Adrenal gland (tissue), 9 donors: ENCODE measurements at regions not wholly inside any gene's neighbourhood (a gene's known extent, or its start where the extent isn't known, plus 50 kb on each side); places are given as distances from the start of the nearest gene placed in this dataset.

ENCODE experiments used
- DNase-seq, 7 donors: peaks; one replicate each; pipeline ENCODE4 v3.0.0-alpha.2; 2019 to 2020
- H3K27ac ChIP-seq, 5 donors: fragments of 200-600 bp; sonication (generic) in 4 of 5; 1 replicate in 3 of 5; 2 replicates in 2 of 5; pipeline versions ENCODE4 v1.5.1 to v1.8.0; 2016 to 2020; ENCODE audit warnings: mild to moderate bottlenecking in 1 of 5
- H3K27me3 ChIP-seq: fragments of 200-600 bp; 2 replicates; pipeline ENCODE4 v1.8.0; 2021
- H3K36me3 ChIP-seq, 2 donors: fragments of 200-600 bp; replicated peaks in 1 of 2; 1 replicate in 1 of 2; 2 replicates in 1 of 2; pipeline versions ENCODE4 v1.5.1 to v1.8.0; 2018 to 2022
- H3K4me1 ChIP-seq, 2 donors: fragments of 200-600 bp; replicated peaks in 1 of 2; 1 replicate in 1 of 2; 2 replicates in 1 of 2; pipeline versions ENCODE4 v1.5.1 to v1.8.0; 2018 to 2021
- H3K4me3 ChIP-seq, 4 donors: fragments of 200-600 bp; sonication (generic) in 3 of 4; one replicate each; pipeline ENCODE4 v1.5.1; 2016 to 2018
- H3K9me3 ChIP-seq, 3 donors: fragments of 200-600 bp; sonication (generic) in 1 of 3; replicated peaks in 1 of 3; 1 replicate in 2 of 3; 2 replicates in 1 of 3; pipeline versions ENCODE4 v1.5.1 to v1.8.0; 2016 to 2021
- POLR2A ChIP-seq, 2 donors: fragments of 450-650 bp; IDR thresholded peaks; one replicate each; pipeline ENCODE4 v1.6.1; 2017; ENCODE audit warnings: antibody characterized with exemption in 2 of 2, mild to moderate bottlenecking in 2 of 2, moderate library complexity in 1 of 2
- WGBS, 4 donors: extraction: QIAGEN DNeasy Blood & Tissue Kit in 2 of 4; methylation state at CpG; one replicate each; pipeline versions ENCODE4 v1.1.5 to v1.1.7; 2013 to 2017; 5-methylcytosine and 5-hydroxymethylcytosine counted together
- intact Hi-C, 2 donors: fragments of 100-400 bp; cut with DNase I; formaldehyde crosslinking; loops; one replicate each; pipeline versions ENCODE4 v1.14.1 to v1.15.0; 2022 to 2023
- TF ChIP-seq, protein P1 (sequence below), 6 experiments: fragments of 450-650 bp in 4 of 6; fragments of 200-600 bp in 2 of 6; sonication (generic) in 1 of 6; IDR thresholded peaks; 1 replicate in 5 of 6; 2 replicates in 1 of 6; pipeline versions ENCODE4 v1.5.1 to v1.8.0; 2016 to 2021; ENCODE audit warnings: antibody characterized with exemption in 6 of 6, mild to moderate bottlenecking in 2 of 6, moderate library complexity in 1 of 6
- donor health status: healthy with polysubstance abuse.
- donor health status: Bipolar disorder and iron deficiency.
- donor health status: DM: yes; HTN: yes; CAD: no.
- donor health status: DM: no; HTN: no; CAD: no.
- donor health status: DM: no; HTN: no; CAD: no.

DNA sequence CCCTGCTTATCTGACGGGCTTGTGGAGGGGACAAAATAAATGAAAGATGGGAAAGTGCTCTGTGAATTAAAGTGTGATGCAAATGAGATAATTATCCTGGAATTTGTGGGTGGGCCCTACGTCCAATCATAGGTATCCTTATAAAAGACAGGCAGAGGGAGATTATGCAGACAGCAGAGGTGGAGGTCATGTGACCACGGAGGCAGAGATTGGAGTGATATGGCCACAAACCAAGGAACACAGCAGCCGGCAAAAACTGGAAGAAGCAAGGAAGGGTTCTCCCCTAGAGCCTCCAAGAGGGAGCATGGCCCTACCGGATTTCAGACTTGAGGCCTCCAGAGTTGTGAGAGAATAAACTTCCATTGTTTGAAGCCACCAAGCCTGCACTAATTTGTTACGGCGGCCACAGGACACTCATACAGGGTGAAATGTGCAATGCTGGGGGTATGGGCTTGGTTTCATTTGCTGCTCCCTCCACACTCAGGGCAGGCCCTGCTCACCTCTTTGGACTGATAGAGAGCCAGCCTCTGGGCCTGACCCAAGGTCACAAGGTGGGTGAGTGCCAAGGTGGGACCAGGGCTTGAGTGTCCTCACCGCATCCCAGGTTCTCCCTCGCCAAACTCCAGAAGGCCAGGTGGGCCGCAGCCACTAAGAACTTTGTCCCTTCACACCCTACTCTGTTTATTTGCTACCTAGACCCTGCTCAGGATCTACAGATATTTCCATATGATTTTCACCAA, 149.6 kb upstream of the TNRC6C start:
- WGBS, 4 donors, result 89 to 95% (median 91%) methylated on average over 10 of the region's 10 CpGs
- intact Hi-C loops, result no loop called here
- no peak overlapping the region for H3K27ac ChIP-seq
- no peaks in the 10 kb centered on the region for H3K9me3 ChIP-seq
- no peak for DNase-seq
- H3K4me3 ChIP-seq, result no peak overlapping the region
- no peak for TF ChIP-seq POLR2A (IDR thresholded peaks at IDR 0.05)
- TF ChIP-seq, protein P1, sequence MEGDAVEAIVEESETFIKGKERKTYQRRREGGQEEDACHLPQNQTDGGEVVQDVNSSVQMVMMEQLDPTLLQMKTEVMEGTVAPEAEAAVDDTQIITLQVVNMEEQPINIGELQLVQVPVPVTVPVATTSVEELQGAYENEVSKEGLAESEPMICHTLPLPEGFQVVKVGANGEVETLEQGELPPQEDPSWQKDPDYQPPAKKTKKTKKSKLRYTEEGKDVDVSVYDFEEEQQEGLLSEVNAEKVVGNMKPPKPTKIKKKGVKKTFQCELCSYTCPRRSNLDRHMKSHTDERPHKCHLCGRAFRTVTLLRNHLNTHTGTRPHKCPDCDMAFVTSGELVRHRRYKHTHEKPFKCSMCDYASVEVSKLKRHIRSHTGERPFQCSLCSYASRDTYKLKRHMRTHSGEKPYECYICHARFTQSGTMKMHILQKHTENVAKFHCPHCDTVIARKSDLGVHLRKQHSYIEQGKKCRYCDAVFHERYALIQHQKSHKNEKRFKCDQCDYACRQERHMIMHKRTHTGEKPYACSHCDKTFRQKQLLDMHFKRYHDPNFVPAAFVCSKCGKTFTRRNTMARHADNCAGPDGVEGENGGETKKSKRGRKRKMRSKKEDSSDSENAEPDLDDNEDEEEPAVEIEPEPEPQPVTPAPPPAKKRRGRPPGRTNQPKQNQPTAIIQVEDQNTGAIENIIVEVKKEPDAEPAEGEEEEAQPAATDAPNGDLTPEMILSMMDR (IDR thresholded peaks at IDR 0.05), result no peak
- H3K36me3 ChIP-seq, result no peaks in the 10 kb centered on the region
- H3K4me1 ChIP-seq, result peaks cover 0 to 12% of the 10 kb centered on the region in 2 donors
- H3K27me3 ChIP-seq, result no peaks in the 10 kb centered on the region

DNA sequence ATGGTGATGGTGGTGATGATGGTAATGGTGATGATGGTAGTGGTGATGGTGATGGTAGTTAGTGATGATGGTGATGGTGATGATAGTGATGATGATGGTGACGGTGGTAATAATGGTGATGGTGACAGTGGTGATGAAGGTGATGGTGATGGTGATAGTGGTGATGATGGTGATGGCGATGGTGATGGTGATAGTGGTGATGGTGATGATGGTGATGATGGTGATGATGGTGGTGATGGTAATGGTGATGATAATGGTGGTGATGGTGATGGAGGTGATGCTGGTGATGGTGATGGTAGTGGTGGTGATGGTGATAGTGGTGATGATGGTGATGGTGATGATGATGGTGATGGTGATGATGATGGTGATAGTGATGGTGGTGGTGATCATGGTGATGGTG, 148.7 kb upstream of the TNRC6C start:
- Histone ChIP-seq H3K4me3 (no peak overlapping the region), H3K9me3 (no peaks in the 10 kb centered on the region), H3K27ac (no peak overlapping the region), H3K4me1 (peaks cover 0 to 12% of the 10 kb centered on the region in 2 donors), H3K27me3 (no peaks in the 10 kb centered on the region), H3K36me3 (no peaks in the 10 kb centered on the region)
- intact Hi-C loops, result no loop called here
- DNase-seq, result no peak
- 91 to 96% (median 93%) methylated on average over 2 of the region's 2 CpGs for WGBS, 4 donors
- TF ChIP-seq, protein P1 (IDR thresholded peaks at IDR 0.05), result no peak
- no peak for TF ChIP-seq POLR2A (IDR thresholded peaks at IDR 0.05)

DNA sequence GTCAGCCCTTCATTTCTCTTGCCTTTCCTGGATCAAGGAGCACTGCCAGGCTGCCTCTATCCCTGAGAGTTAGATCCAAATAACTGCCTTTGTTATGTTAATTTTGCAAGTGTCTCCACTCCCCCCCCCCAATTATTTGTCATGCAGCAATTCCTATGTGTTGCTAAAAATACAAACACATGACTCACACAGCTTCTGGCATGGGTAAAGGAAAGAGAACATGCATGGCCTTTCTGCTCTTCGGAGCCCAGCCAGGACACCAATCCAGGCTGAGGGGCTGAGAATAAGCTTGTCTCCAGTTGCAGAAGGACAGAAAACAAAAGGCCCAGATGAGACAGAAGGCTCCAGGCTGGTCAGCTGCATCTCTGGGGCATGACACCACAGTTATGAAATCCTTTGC, 148.0 kb upstream of the TNRC6C start:
- 14 to 31% (median 21%) methylated on average over 1 of the region's 1 CpG for WGBS, 4 donors
- H3K9me3 ChIP-seq, result no peaks in the 10 kb centered on the region
- H3K36me3 ChIP-seq, result no peaks in the 10 kb centered on the region
- no peak overlapping the region for H3K4me3 ChIP-seq
- intact Hi-C loops, result no loop called here
- H3K4me1 ChIP-seq, result peaks cover 0 to 12% of the 10 kb centered on the region in 2 donors
- peak overlapping the region in 1 of 5 donors; percentile 37 for H3K27ac ChIP-seq
- DNase-seq, result peak; percentile 43 to 77 (median 66)
- TF ChIP-seq POLR2A (IDR thresholded peaks at IDR 0.05), result no peak
- TF ChIP-seq, protein P1 (IDR thresholded peaks at IDR 0.05), result no peak
- no peaks in the 10 kb centered on the region for H3K27me3 ChIP-seq

DNA sequence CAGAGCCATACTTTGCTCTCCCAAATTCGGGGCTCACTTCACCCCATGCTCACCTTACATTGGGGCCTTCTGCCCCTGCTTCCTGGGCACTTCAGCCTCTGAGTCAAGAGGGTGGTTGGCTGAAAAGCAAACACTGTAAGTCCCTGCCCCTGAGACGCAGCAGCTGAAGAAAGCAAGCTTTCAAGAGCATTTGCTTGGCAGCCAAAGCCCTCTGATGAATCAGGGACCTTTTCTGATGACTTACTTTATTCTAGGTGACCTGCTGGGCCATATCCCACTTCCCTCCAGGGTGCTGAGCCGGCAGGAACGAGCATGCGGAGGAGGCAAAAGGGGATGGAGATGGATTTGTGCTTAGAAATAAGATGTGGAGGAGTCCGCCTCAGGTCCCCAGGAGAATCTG, 147.0 kb upstream of the TNRC6C start:
- H3K27me3 ChIP-seq, result no peaks in the 10 kb centered on the region
- WGBS, 4 donors, result 70 to 78% (median 76%) methylated on average over 6 of the region's 6 CpGs
- intact Hi-C loops, result no loop called here
- H3K9me3 ChIP-seq, result no peaks in the 10 kb centered on the region
- DNase-seq, result peak in 2 of 7 donors; percentile 29 to 31
- TF ChIP-seq POLR2A (IDR thresholded peaks at IDR 0.05), result no peak
- TF ChIP-seq, protein P1 (IDR thresholded peaks at IDR 0.05), result no peak
- H3K27ac ChIP-seq, result peak overlapping the region in 1 of 5 donors; percentile 37
- peaks cover 0 to 12% of the 10 kb centered on the region in 2 donors for H3K4me1 ChIP-seq
- H3K4me3 ChIP-seq, result no peak overlapping the region
- no peaks in the 10 kb centered on the region for H3K36me3 ChIP-seq
